Thyroid gland (tissue), 4 donors: ENCODE measurements at regions not wholly inside any gene's neighbourhood (a gene's known extent, or its start where the extent isn't known, plus 50 kb on each side); places are given as distances from the start of the nearest gene placed in this dataset.

Experiments used
- POLR2A ChIP-seq, 2 donors: fragments of 450-650 bp; IDR thresholded peaks; one replicate each; pipeline ENCODE4 v1.6.1; 2017; ENCODE audit warnings: antibody characterized with exemption in 2 of 2, mild to moderate bottlenecking in 2 of 2, moderate library complexity in 1 of 2
- TF ChIP-seq, protein P1 (sequence below), 6 experiments: fragments of 200-600 bp in 3 of 6; fragments of 450-650 bp in 3 of 6; sonication (generic) in 3 of 6; IDR thresholded peaks; one replicate each; pipeline ENCODE4 v1.5.1; 2016 to 2019; ENCODE audit warnings: antibody characterized with exemption in 6 of 6, mild to moderate bottlenecking in 2 of 6, inconsistent platforms in 1 of 6, moderate library complexity in 1 of 6

DNA sequence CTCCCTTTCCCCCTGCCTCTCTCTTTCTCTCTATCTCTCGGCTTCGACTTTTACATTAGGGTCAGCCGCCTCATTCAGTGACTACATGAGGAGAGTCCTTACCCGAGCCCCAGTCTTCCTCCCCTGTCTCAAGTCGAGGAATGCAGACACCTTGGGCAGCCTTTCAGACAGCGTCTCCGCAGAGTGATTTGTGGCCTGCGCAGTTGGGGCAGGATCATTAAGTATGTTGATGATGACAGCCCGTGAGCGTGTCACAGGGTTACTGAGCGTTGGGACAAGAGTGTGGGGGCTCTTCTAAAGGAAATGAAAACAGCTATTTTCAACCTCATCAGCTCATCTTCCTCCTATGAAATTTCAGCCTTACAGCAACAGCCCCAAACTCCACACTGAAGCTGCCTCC lies 312.1 kb upstream of the GATB start:
- TF ChIP-seq POLR2A (IDR thresholded peaks at IDR 0.05), result no peak
- TF ChIP-seq, protein P1, sequence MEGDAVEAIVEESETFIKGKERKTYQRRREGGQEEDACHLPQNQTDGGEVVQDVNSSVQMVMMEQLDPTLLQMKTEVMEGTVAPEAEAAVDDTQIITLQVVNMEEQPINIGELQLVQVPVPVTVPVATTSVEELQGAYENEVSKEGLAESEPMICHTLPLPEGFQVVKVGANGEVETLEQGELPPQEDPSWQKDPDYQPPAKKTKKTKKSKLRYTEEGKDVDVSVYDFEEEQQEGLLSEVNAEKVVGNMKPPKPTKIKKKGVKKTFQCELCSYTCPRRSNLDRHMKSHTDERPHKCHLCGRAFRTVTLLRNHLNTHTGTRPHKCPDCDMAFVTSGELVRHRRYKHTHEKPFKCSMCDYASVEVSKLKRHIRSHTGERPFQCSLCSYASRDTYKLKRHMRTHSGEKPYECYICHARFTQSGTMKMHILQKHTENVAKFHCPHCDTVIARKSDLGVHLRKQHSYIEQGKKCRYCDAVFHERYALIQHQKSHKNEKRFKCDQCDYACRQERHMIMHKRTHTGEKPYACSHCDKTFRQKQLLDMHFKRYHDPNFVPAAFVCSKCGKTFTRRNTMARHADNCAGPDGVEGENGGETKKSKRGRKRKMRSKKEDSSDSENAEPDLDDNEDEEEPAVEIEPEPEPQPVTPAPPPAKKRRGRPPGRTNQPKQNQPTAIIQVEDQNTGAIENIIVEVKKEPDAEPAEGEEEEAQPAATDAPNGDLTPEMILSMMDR (IDR thresholded peaks at IDR 0.05), result no peak
